Osteocyte (in vitro differentiated cells): ENCODE measurements at regions not wholly inside any gene's neighbourhood (a gene's known extent, or its start where the extent isn't known, plus 50 kb on each side); places are given as distances from the start of the nearest gene placed in this dataset.
"Not testable (repeated sequence)": the region's sequence is repeated elsewhere in the genome, so short reads cannot be mapped to it uniquely, and the experiment has no call there.

Experiments
- DNase-seq: peaks from one replicate; pipeline ENCODE4 v3.0.0; 2021; ENCODE audit warnings: mixed read lengths; ENCODE audit not compliant: unreplicated experiment; ENCODE audit errors: extremely low spot score
- H3K27ac Mint-ChIP-seq: one replicate; pipeline ENCODE4 v1.8.0; 2021; ENCODE audit warnings: mild to moderate bottlenecking, mixed read lengths; ENCODE audit not compliant: unreplicated experiment
- H3K27me3 Mint-ChIP-seq: one replicate; pipeline ENCODE4 v1.8.0; 2021; ENCODE audit warnings: mixed read lengths; ENCODE audit not compliant: unreplicated experiment
- H3K36me3 Mint-ChIP-seq: one replicate; pipeline ENCODE4 v1.8.0; 2021; ENCODE audit warnings: mixed read lengths; ENCODE audit not compliant: unreplicated experiment
- H3K4me1 Mint-ChIP-seq: one replicate; pipeline ENCODE4 v1.8.0; 2021; ENCODE audit warnings: mixed read lengths; ENCODE audit not compliant: unreplicated experiment
- H3K4me3 Mint-ChIP-seq: one replicate; pipeline ENCODE4 v1.8.0; 2021; ENCODE audit warnings: mild to moderate bottlenecking, moderate library complexity, mixed read lengths; ENCODE audit not compliant: unreplicated experiment
- H3K9me3 Mint-ChIP-seq: one replicate; pipeline ENCODE4 v1.8.0; 2021; ENCODE audit warnings: mixed read lengths; ENCODE audit not compliant: unreplicated experiment
- TF ChIP-seq, protein P1 (sequence below): fragments of 200-600 bp; sonication (generic); IDR thresholded peaks from 2 replicates; pipeline ENCODE4 v1.5.0; 2021; ENCODE audit warnings: antibody characterized with exemption, mild to moderate bottlenecking, moderate library complexity

GRCh38 chr12:60594035-60594711 lies 998.3 kb downstream of the SLC16A7 start:
- Mint-ChIP-seq H3K4me1 (no peaks in the 10 kb centered on the region), H3K36me3 (no peaks in the 10 kb centered on the region), H3K9me3 (peaks cover 3% of the 10 kb centered on the region), H3K4me3 (no peak overlapping the region), H3K27me3 (peaks cover 2% of the 10 kb centered on the region), H3K27ac (no peak overlapping the region)
- DNase-seq = no peak
- TF ChIP-seq, protein P1, sequence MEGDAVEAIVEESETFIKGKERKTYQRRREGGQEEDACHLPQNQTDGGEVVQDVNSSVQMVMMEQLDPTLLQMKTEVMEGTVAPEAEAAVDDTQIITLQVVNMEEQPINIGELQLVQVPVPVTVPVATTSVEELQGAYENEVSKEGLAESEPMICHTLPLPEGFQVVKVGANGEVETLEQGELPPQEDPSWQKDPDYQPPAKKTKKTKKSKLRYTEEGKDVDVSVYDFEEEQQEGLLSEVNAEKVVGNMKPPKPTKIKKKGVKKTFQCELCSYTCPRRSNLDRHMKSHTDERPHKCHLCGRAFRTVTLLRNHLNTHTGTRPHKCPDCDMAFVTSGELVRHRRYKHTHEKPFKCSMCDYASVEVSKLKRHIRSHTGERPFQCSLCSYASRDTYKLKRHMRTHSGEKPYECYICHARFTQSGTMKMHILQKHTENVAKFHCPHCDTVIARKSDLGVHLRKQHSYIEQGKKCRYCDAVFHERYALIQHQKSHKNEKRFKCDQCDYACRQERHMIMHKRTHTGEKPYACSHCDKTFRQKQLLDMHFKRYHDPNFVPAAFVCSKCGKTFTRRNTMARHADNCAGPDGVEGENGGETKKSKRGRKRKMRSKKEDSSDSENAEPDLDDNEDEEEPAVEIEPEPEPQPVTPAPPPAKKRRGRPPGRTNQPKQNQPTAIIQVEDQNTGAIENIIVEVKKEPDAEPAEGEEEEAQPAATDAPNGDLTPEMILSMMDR = no peak

DNA sequence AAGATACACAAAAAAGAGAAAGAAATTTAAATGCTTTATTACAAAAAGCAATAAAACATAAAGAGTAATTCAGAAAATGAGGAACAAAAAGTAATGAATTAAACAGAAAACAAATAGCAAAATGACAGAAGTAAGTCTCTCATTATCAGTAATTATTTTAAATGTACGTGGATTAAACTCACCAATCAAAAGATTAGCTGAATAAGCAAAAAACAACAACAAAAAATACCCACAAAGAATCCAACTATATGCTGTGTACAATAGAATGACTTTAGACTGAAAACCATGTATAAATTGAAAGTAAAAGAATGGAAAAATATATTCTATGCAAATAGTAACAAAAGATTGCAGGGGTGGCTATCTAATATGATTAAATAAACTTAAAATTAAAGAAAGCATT lies 1006.8 kb downstream of the SLC16A7 start:
- H3K4me3 Mint-ChIP-seq = no peak overlapping the region
- no peak for DNase-seq
- no peak overlapping the region for H3K27ac Mint-ChIP-seq
- peaks cover 2% of the 10 kb centered on the region for H3K36me3 Mint-ChIP-seq
- H3K27me3 Mint-ChIP-seq = no peaks in the 10 kb centered on the region
- H3K4me1 Mint-ChIP-seq = no peaks in the 10 kb centered on the region
- H3K9me3 Mint-ChIP-seq = peaks cover 33% of the 10 kb centered on the region
- TF ChIP-seq, protein P1 = no peak

DNA sequence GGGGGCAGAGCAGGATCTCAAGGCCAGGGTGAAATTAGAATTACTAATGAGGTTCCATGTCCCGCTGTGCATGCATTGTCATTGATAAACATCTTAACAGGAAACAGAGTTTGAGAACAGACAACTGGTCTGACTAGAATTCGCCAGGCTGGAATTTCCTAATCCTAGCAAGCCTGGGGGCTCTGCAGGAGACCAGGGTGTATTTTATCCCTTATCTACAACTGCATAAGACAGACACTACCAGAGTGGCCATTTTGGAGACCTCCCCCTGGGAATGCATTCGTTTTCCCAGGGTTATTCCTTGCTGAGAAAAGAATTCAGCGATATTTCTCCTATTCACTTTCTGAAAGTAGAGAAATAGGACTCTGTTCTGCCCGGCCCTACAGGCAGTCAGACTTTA lies 1007.6 kb downstream of the SLC16A7 start:
- H3K36me3 Mint-ChIP-seq, H3K4me1 Mint-ChIP-seq, H3K27ac Mint-ChIP-seq, DNase-seq, H3K4me3 Mint-ChIP-seq, H3K27me3 Mint-ChIP-seq: not testable (repeated sequence)
- peaks cover 33% of the 10 kb centered on the region for H3K9me3 Mint-ChIP-seq

DNA sequence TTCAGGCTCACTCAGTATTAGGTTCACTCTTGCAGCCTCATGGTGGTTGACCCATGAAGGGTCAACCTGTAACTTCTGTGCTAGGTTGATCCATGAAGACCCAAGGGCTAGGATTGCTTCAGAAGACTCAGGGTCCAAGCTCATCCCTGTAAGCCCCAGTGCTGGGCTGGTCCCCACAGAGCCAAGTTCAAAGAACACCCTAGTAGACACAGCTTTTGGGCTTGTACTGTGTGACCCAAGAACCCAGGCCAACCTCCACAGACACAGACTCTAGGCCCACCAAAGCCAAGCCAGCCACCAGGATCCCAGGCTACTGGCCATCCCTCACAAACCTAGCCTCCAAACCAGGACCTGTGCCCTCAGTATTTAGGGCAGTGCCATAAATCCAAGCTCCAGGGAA lies 1020.6 kb downstream of the SLC16A7 start:
- Mint-ChIP-seq H3K27me3 (no peaks in the 10 kb centered on the region), H3K36me3 (no peaks in the 10 kb centered on the region), H3K9me3 (peaks cover 14% of the 10 kb centered on the region), H3K4me3 (no peak overlapping the region), H3K4me1 (no peaks in the 10 kb centered on the region), H3K27ac (no peak overlapping the region)
- TF ChIP-seq, protein P1 = no peak
- DNase-seq = no peak

DNA sequence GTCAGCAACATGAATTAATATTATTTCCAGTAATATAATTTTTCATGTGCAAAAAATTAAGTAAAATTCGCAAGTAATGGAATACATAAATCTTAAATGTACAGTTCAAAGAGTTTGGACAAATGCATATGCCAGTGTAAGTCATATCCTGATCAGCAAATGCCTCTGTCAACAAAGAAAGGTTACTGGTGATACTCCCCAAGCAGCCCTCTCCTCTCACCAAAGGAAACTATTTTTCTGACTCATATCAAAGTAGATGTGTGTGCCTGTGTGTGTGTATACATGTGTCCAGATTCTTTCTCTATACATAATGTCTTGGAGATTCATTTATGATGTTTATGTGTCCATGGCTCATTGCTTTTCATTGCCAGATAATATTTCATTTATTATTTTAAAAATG lies 1035.0 kb downstream of the SLC16A7 start:
- Mint-ChIP-seq H3K4me3 (no peak overlapping the region), H3K36me3 (no peaks in the 10 kb centered on the region), H3K9me3 (no peaks in the 10 kb centered on the region), H3K4me1 (no peaks in the 10 kb centered on the region), H3K27me3 (no peaks in the 10 kb centered on the region), H3K27ac (no peak overlapping the region)
- DNase-seq = no peak
- TF ChIP-seq, protein P1 = no peak
